SK-N-SH (cell line): ENCODE measurements at regions not wholly inside any gene's neighbourhood (a gene's known extent, or its start where the extent isn't known, plus 50 kb on each side); places are given as distances from the start of the nearest gene placed in this dataset.

Experiments
- CTCF ChIA-PET: fragments of 300-600, 350-600 bp; formaldehyde crosslinking; extraction: SDS; loops from one replicate; lab custom pipeline; 2021; lab: Yijun Ruan, JAX
- POLR2A ChIA-PET: fragments of 350-600 bp; sonication (Branson Sonifier 250); formaldehyde crosslinking; extraction: SDS; loops from one replicate; lab custom pipeline; 2020; ENCODE audit warnings: antibody characterized with exemption, inconsistent platforms; lab: Yijun Ruan, JAX
- DNase-seq: peaks from one replicate; pipeline ENCODE4 v3.0.0; 2012
- H2AFZ ChIP-seq: fragments of 200-600 bp; sonication (generic); 2 replicates; pipeline ENCODE4 v1.8.1; 2016; ENCODE audit warnings: antibody characterized with exemption, mild to moderate bottlenecking, low read depth
- H3F3A ChIP-seq: fragments of 200-600 bp; sonication (generic); replicated peaks from 2 replicates; pipeline ENCODE3; 2016; ENCODE audit warnings: antibody characterized with exemption, mild to moderate bottlenecking; ENCODE audit not compliant: insufficient read depth
- H3K27ac ChIP-seq, 2 experiments: fragments of 200-500 bp in 1 of 2; fragments of 200-600 bp in 1 of 2; sonication (Bioruptor generic) in 1 of 2; sonication (generic), shearing (Covaris generic) in 1 of 2; 2 replicates each; pipeline versions ENCODE4 v1.5.1 to v1.6.1; 2014 to 2016; ENCODE audit warnings: low read depth in 2 of 2, inconsistent platforms in 1 of 2, low read length in 1 of 2, mild to moderate bottlenecking in 1 of 2, mixed read lengths in 1 of 2
- H3K27me3 ChIP-seq: fragments of 200-600 bp; sonication (generic), shearing (Covaris generic); 2 replicates; pipeline ENCODE4 v1.6.1; 2016; ENCODE audit warnings: mixed run types; ENCODE audit not compliant: insufficient read depth
- H3K36me3 ChIP-seq, 2 experiments: fragments of 200-500 bp in 1 of 2; fragments of 200-600 bp in 1 of 2; sonication (Bioruptor generic) in 1 of 2; sonication (generic) in 1 of 2; replicated peaks in 1 of 2; 2 replicates each; pipeline versions ENCODE3 to v1.5.1; 2014 to 2016; ENCODE audit warnings: low read length in 1 of 2, mild to moderate bottlenecking in 1 of 2; ENCODE audit not compliant: insufficient read depth in 2 of 2, control insufficient read depth in 1 of 2
- H3K4me1 ChIP-seq, 2 experiments: fragments of 200-500 bp in 1 of 2; fragments of 200-600 bp in 1 of 2; sonication (Bioruptor generic) in 1 of 2; sonication (generic), shearing (Covaris generic) in 1 of 2; 2 replicates each; pipeline versions ENCODE4 v1.5.1 to v1.6.1; 2014 to 2016; ENCODE audit warnings: low read depth in 1 of 2, low read length in 1 of 2, mixed run types in 1 of 2; ENCODE audit not compliant: insufficient read depth in 2 of 2, control insufficient read depth in 1 of 2
- H3K4me2 ChIP-seq: fragments of 200-600 bp; sonication (generic), shearing (Covaris generic); 2 replicates; pipeline ENCODE4 v1.6.1; 2017; ENCODE audit warnings: mixed run types
- H3K4me3 ChIP-seq, 2 experiments: fragments of 200-500 bp in 1 of 2; fragments of 200-600 bp in 1 of 2; sonication (Bioruptor generic) in 1 of 2; sonication (generic), shearing (Covaris generic) in 1 of 2; 2 replicates each; pipeline versions ENCODE4 v1.5.1 to v1.8.1; 2014 to 2016; ENCODE audit warnings: low read depth in 2 of 2, inconsistent platforms in 1 of 2, low read length in 1 of 2, mild to moderate bottlenecking in 1 of 2, mixed read lengths in 1 of 2, moderate library complexity in 1 of 2
- H3K79me2 ChIP-seq: fragments of 200-600 bp; sonication (generic); 2 replicates; pipeline ENCODE4 v1.8.1; 2017; ENCODE audit warnings: mild to moderate bottlenecking; ENCODE audit not compliant: insufficient read depth
- H3K9ac ChIP-seq: fragments of 200-600 bp; sonication (generic); 2 replicates; pipeline ENCODE4 v1.6.1; 2017; ENCODE audit warnings: mixed run types
- H3K9me2 ChIP-seq: fragments of 200-600 bp; sonication (generic); 2 replicates; pipeline ENCODE4 v1.6.1; 2017; ENCODE audit warnings: mixed run types
- H3K9me3 ChIP-seq: fragments of 200-600 bp; sonication (generic); 2 replicates; pipeline ENCODE4 v1.6.1; 2017; ENCODE audit warnings: mixed run types, mild to moderate bottlenecking, moderate library complexity
- H4K20me1 ChIP-seq: fragments of 200-600 bp; sonication (generic); 2 replicates; pipeline ENCODE4 v1.6.1; 2017; ENCODE audit warnings: mild to moderate bottlenecking, mixed run types; ENCODE audit not compliant: insufficient read depth
- CTCF ChIP-seq: fragments of 200-600 bp; sonication (generic); IDR thresholded peaks from 2 replicates; pipeline ENCODE4 v1.6.1; 2017; ENCODE audit warnings: antibody characterized with exemption, mild to moderate bottlenecking, moderate library complexity
- ELF1 ChIP-seq: IDR thresholded peaks from 2 replicates; pipeline ENCODE4 v1.4.0; 2012
- EZH2phosphoT487 ChIP-seq: fragments of 200-600 bp; sonication (generic); IDR thresholded peaks from 2 replicates; pipeline ENCODE4 v1.6.1; 2017; ENCODE audit warnings: low read depth, mixed run types, mild to moderate bottlenecking, antibody characterized with exemption, moderate library complexity, borderline replicate concordance
- FOXJ3 ChIP-seq: sonication (generic); formaldehyde crosslinking; IDR thresholded peaks from 2 replicates; pipeline ENCODE4 v1.5.1; 2020; ENCODE audit warnings: mild to moderate bottlenecking, missing genetic modification reagents
- FOXM1 ChIP-seq: IDR thresholded peaks from 2 replicates; pipeline ENCODE4 v1.4.0; 2012; ENCODE audit warnings: low read depth, mild to moderate bottlenecking
- GATA2 ChIP-seq: sonication (generic); formaldehyde crosslinking; IDR thresholded peaks from 2 replicates; pipeline ENCODE4 v1.5.0; 2020; ENCODE audit warnings: mild to moderate bottlenecking, missing genetic modification reagents
- IRF3 ChIP-seq: fragments of 150-350 bp; IDR thresholded peaks from 2 replicates; pipeline ENCODE4 v1.6.1; 2016; ENCODE audit warnings: mild to moderate bottlenecking, low read depth, low read length
- JUND ChIP-seq: IDR thresholded peaks from 2 replicates; pipeline ENCODE4 v1.4.0; 2012
- NRF1 ChIP-seq: IDR thresholded peaks from 2 replicates; pipeline ENCODE4 v1.6.1; 2012; ENCODE audit warnings: low read depth, mild to moderate bottlenecking, low read length
- POLR2AphosphoS5 ChIP-seq: IDR thresholded peaks from 2 replicates; pipeline ENCODE4 v1.6.1; 2012; ENCODE audit warnings: low read depth, low read length
- RFX5 ChIP-seq: IDR thresholded peaks from 2 replicates; pipeline ENCODE4 v1.6.1; 2012; ENCODE audit warnings: mild to moderate bottlenecking, improper control_type of control experiment, low read length
- SMC3 ChIP-seq: IDR thresholded peaks from 2 replicates; pipeline ENCODE4 v1.6.1; 2012; ENCODE audit warnings: low read depth, low read length, improper control_type of control experiment
- TAF1 ChIP-seq: IDR thresholded peaks from 2 replicates; pipeline ENCODE4 v1.6.1; 2012; ENCODE audit warnings: low read depth, mild to moderate bottlenecking, low read length, moderate library complexity, borderline replicate concordance
- WGBS: methylation state at CpG from one replicate; pipeline ENCODE4 v1.1.6; 2017; ENCODE audit warnings: low lambda C conversion rate; 5-methylcytosine and 5-hydroxymethylcytosine counted together

- Histone ChIP-seq H3K4me1 (peaks cover 8 to 21% of the 10 kb centered on the region in 2 experiments; a peak in 3 of 4 replicates), H3F3A (peaks cover 5% of the 10 kb centered on the region), H3K9me3 (no peaks in the 10 kb centered on the region), H3K4me3 (no peak overlapping the region), H4K20me1 (no peaks in the 10 kb centered on the region), H3K4me2 (no peak overlapping the region), H3K27ac (no peak overlapping the region), H3K36me3 (no peaks in the 10 kb centered on the region), H2AFZ (no peak overlapping the region), H3K27me3 (no peaks in the 10 kb centered on the region; the same call in 1 of the 2 replicates), H3K9me2 (no peaks in the 10 kb centered on the region), H3K79me2 (no peaks in the 10 kb centered on the region), H3K9ac (no peak overlapping the region)
- POLR2A ChIA-PET, result no interaction called here
- DNase-seq, result no peak
- CTCF ChIA-PET, result interaction anchor here (1.5 to 4.3 kb wide), 3 partner anchors 37 to 84 kb away, joined by 3 to 31 read pairs (median 25); partner anchors contain the start of gene NOG
- TF ChIP-seq POLR2AphosphoS5 (no peak), IRF3 (no peak), FOXM1 (no peak), ELF1 (no peak), SMC3 (no peak), CTCF (peak; percentile 49), RFX5 (no peak)
- WGBS, result 45% methylated on average over 1 of the region's 1 CpG
Measured at GRCh38 chr17:56676810-56677209, 83.3 kb downstream of the NOG start.

- Histone ChIP-seq H3K4me2 (peak overlapping the region; percentile 66), H3K9me2 (no peaks in the 10 kb centered on the region), H3K9ac (peak overlapping the region; percentile 4; the same call in 1 of the 2 replicates), H3K27ac (no peak overlapping the region; a peak in 1 of 4 replicates), H3K9me3 (no peaks in the 10 kb centered on the region), H3K36me3 (no peaks in the 10 kb centered on the region), H3F3A (peaks cover 13% of the 10 kb centered on the region), H3K4me1 (peaks cover 8 to 28% of the 10 kb centered on the region in 2 experiments; a peak in 3 of 4 replicates), H4K20me1 (no peaks in the 10 kb centered on the region), H3K79me2 (no peaks in the 10 kb centered on the region), H2AFZ (peak overlapping the region; percentile 71), H3K4me3 (peak overlapping the region; percentile 27 to 42), H3K27me3 (no peaks in the 10 kb centered on the region; the same call in 1 of the 2 replicates)
- ChIA-PET POLR2A (interaction anchor here (1.1 kb wide), 1 partner anchor 12 kb away, joined by 3 read pairs; no protein-coding TSS in a partner anchor), CTCF (interaction anchor here (0.6 to 4.3 kb wide), 13 partner anchors 8 to 830 kb away, joined by 3 to 31 read pairs (median 3); partner anchors contain the start of gene NOG)
- TF ChIP-seq JUND, result no peak
- TF ChIP-seq NRF1, result no peak
- 0 out of 2 replicates have a peak, but pooled peaks have one; percentile 13 for TF ChIP-seq TAF1
- no peak for TF ChIP-seq EZH2phosphoT487
- no peak for TF ChIP-seq GATA2 (CRISPR knock-in tag)
- TF ChIP-seq FOXJ3 (CRISPR knock-in tag), result no peak
- DNase-seq, result peak; percentile 58
- 33% methylated on average over 36 of the region's 37 CpGs for WGBS
Measured at GRCh38 chr17:56678249-56679114, 85.0 kb downstream of the NOG start.
